GM19397 (cell line): ENCODE measurements at regions not wholly inside any gene's neighbourhood (a gene's known extent, or its start where the extent isn't known, plus 50 kb on each side); places are given as distances from the start of the nearest gene placed in this dataset.
A peak's percentile ranks its signal among the peaks of the same experiment; 100 is the strongest.
"Not testable (repeated sequence)": the region's sequence is repeated elsewhere in the genome, so short reads cannot be mapped to it uniquely, and the experiment has no call there.

Experiments
- ATAC-seq: cut with Tn5 transposase; IDR thresholded peaks from one replicate; pipeline ENCODE4 v1.9.1; 2021; ENCODE audit warnings: mild to moderate bottlenecking, moderate library complexity; ENCODE audit not compliant: unreplicated experiment

DNA sequence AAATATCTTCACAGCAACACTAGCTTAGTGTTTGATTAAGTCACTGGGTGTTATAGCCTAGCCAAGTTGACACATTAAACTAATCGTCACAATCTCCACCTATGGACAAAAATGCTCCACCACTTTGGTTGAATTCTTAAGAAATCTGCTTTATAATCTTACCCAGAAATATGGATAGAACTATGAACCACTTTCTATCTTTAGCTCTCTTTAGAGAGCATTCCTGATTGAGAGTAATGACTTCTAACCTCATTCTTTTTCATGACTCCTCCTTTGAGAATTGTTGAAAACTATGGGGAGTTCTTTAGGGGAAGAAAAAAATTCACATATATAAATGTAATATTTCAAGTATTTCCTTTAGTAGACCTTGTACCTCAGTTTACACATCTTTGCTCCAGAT is 1282.2 kb upstream of the ZEB2 start:
- ATAC-seq = no peak

DNA sequence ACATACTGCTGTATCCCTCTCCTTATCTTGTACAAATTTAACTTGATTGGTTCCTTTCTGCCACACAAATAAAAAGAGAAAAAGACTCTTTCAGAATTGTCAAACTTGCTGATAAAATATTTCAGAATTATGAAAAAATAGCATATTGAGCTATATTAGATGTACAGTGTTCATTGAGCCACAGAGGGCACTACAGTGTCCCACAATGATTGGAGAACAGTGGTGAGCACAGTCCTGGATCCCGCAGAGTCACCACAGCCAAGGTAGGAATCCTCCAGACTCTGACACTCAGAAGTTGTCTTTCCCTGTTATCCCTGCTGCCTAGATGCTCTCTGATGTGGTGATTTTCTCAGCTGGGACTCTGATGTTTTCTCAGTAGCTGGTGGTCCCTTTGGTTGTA is 1281.3 kb upstream of the ZEB2 start:
- no peak for ATAC-seq

DNA sequence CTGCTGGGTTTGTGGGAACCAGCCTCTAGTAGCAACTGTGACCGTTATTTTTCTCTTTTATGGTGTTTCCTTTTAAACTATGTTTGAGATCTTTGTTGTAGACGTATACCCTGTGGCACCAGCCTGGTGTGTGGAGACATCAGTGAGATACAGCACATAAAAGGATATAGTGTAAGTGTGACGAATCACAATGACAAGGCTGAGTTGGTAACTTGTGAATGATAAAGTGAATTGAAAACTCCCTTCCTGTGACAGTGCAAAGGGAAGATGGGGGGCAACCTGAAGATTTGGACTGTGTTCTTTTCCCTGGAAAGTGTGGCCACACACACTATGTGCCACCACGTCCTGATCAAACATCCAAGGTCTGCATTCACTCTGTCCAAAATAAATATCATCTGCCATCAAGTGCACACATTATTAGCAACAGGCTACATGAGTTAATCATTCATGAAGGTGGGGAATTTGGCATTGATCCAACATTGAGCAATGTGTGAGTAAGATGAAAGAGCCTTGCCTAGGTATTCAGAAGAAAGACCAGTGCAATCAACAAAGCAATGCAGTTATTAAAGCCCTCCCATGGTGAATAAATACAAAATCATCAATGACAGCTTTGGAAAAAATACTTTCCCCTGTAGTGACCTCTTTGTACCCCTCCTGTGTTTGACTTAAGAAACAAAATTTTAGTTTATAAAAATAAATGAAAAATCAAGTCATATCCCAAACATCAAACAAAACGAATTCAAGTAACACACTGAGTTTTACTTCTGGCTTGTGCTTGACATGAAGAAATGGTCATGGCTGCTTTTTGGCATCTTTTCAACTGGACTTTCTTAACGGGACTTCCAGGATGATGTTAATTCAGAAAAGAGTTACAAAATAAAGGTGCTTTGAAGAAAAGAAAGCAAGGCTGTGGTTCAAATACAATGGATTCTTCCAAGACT is 1280.5 kb upstream of the ZEB2 start:
- no peak for ATAC-seq

DNA sequence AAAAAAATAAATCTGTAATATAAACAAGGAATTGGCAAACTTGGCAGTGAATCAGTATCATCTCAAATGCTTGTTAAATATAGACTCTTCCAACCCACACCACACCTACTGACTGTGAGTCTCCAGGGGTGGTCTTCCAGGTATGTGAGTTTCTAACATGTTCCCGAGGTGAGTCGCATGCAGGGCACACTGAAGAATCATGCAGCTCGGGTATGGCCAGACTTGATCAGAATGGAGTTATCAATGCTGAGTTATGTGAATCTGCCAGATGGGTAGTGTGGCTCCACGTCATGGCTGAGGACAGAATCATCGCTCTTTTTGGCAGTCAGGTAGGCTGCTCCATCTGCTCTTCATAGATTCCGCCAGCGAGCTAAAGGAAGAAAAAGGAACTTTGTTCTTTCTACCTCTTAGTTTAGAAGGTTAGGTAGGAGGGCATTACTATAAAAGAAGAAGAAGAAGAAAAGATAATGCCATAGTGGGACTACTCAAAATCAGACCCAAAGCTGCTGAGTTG is 1279.7 kb upstream of the ZEB2 start:
- ATAC-seq = no peak

DNA sequence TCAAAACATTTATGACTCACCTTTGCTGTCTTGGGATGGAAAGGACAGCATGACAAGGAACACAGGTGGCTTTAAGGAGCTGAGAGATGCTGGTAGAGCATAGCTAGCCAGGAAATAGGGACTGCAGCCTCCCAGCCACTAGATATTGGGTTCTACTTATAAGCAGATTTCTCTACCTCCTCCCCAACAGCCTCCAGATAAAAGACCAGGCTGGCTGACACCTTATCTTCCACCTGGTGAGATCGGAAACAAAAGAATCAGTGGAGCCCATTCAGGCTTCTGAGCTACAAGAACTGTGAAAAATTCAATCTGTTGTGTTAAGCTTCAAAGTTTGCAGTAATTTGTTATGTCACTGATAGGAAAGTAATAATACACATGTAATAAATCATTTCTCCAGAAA is 1278.5 kb upstream of the ZEB2 start:
- no peak for ATAC-seq

DNA sequence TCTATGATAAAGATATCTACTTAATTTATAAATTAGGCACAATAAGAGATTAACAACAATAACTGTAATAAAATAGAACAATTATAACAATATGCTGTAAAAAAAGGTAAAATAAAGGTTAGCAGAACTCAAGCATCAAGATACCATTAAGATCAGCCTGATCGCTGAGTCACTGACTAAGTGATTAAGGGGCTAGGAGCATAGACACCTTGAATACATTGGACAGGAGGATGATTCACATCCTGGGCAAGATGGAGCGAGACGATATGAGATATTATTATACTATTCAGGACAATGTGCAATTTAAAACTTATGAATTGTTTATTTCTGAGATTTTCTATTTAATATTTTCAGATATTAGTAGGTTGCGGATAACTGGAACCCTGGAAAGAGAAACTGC is 1277.8 kb upstream of the ZEB2 start:
- ATAC-seq = no peak

DNA sequence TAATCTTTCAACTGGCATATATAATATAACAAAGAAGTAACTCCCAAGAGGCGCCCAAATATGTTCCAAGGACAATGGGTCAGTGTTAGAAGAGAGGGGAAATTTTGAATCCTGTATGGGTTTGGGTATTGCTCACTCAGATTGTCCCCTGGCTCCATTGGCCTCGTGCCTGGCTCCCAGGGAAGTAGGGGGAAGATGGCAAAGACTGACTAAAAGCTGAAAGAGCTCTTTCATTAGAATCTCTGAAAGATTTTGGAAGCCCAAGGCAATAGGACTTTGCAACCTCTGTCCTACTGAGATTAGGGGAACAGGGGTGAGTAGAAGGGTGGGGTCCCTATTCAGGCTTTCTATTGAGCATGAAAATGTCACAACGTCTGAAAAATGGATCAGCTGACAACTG is 1272.8 kb upstream of the ZEB2 start:
- ATAC-seq = no peak

DNA sequence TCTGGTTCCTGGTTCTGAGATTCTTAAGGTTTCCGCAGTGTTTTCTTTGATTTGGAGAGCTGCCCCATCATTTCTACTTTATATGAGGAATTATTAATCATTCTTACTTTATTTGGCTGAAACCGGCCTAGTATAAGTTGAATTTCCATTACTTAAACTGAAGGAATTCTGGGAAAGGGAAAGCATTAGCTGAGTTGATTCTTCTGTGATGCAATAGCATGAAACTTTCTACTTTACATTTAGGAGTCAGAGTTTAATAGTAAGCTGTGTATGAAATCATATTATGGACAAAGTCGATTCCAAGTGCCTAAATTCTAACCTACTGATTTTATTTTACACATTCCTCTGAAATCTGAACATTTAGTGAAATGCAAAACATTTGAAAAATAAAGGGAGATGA is 1269.7 kb upstream of the ZEB2 start:
- ATAC-seq = no peak

DNA sequence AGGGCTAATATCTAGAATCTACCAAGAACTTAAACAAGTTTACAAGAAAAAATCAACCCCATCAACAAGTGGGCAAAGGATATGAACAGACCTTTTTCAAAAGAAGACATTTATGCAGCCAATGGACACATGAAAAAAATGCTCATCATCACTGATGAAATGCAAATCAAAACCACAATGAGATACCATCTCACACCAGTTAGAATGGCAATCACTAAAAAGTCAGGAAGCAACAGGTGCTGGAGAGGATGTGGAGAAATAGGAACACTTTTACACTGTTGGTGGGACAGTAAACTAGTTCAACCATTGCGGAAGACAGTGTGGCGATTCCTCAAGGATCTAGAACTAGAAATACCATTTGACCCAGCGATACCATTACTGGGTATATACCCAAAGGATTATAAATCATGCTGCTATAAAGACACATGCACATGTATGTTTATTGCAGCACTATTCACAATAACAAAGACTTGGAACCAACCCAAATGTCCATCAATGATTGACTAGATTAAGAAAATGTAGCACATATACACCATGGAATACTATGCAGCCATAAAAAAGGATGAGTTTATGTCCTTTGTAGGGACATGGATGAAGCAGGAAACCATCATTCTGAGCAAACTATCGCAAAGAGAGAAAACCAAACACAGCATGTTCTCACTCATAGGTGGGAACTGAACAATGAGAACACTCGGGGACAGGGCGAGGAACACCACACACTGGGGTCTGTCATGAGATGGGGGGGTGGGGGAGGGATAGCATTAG is 1267.9 kb upstream of the ZEB2 start:
- ATAC-seq = not testable (repeated sequence)

DNA sequence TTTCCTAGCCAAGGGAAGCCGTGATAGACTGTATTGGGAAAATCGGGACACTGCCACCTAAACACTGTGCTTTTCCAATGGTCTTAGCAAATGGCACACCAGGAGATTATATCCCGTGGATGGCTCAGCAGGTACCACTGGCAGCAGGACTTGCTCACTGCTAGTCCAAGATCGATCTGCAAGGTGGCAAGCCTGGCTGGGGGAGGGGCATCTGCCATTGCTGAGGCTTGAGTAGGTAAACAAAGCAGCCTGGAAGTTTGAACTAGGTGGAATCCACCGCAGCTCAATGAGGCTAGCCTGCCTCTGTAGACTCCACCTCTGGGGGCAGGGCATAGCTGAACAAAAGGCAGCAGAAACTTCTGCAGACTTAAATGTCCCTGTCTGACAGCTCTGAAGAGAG is 1262.7 kb upstream of the ZEB2 start:
- ATAC-seq = not testable (repeated sequence)

DNA sequence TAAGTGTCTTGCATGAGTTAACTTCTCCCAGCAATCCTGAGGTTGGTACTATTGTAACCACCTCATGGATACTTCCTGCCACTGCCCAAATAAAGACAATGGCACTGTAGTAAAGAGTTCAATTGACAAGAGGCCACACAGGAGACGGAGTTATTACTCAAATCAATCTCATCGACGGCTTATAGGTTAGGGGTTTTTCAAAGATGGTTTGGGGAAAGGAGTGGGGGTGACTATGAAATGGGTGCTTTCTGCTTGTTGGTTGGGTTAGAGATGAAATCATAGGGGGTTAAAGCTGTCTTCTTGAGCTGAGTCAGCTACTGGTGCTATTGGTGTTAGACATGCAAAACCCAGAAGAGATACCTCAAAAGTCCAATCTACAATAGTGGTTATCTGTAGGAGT is 1258.0 kb upstream of the ZEB2 start:
- ATAC-seq = no peak

DNA sequence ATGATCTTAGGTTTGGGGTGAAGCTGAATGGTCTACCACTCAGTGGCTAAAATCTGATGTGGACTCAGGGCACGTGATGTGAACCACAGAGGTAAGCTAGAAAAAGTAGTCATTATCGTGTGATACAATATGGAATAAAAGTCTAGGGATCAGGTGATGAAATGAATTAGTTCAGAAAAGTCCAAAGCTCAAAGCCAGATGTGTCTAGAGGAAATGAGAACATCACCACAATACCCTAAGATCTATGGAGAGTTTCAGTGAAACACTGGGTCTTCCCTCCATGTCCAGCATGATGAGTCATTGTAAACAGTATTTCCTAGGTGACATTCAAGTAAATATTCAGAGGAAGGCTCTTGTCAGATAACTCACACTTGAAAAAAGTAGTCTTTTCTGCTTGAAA is 1257.4 kb upstream of the ZEB2 start:
- ATAC-seq = no peak

DNA sequence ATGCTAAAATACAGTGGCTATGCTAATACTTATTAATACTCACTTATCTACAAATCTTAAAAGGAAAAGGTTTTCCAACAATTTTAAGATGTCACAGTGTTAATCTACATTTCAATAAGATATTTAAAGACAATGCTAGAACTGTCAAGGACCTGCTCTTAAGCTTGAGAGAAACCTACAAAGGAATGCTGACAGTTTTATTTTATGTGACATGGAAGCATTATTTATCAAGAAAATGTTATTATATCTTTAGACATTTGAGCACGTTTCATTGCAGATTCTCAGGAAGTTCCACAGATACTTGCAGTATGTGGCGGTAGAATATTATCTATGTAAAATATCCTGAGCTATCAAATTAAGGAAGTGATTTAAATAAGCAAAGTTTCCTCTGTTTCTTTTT is 1255.7 kb upstream of the ZEB2 start:
- ATAC-seq = no peak

DNA sequence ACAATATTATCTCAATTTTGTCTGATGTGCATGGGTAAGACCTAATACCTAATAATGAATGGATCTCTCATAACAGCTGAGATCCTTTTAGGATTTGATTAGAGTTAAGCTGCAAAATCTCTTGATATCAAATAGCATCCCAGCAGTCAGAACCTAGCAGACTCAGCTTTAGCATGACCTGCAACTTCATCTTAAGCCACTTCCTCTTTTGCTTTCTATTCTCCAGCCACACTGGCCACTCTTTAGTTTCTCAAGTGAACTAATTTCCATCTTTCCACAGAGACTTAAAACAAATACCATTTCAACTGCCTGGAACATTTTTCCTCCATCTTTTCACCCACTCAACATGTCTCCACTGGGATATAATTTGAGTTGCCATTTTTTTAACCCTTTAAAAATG is 1251.6 kb upstream of the ZEB2 start:
- ATAC-seq = peak; percentile 98

DNA sequence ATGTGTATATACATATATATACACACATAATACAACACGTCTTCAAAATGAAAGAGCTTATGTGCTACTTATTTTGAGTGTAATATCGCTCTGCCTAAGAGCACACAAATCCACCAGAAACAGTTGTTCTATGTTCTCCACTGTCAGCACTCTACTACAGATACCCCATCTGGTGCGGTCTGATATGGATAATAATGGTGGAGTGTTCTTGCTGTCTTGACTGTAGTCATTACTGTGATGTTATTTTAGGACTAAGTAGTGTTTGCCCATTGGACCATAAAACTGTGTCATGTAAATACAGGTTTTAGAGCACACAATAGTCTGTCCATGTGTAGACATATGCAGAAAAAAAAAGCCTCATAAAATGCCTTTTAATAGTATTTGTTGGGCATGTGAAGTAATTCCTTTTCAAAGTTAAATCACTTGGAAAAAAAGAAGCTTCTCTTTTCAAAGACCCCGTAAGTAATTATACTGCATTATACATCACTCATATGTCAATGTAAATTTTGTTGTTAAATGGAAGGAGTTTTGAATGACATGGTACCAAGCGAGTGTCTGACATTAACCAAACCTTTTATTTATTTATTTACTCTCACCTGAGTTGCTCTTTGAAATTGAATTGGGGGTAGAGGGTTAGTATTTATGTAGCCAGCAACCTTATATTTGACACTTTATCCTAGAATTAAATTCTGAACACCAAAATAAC is 1249.2 kb upstream of the ZEB2 start:
- ATAC-seq = no peak

DNA sequence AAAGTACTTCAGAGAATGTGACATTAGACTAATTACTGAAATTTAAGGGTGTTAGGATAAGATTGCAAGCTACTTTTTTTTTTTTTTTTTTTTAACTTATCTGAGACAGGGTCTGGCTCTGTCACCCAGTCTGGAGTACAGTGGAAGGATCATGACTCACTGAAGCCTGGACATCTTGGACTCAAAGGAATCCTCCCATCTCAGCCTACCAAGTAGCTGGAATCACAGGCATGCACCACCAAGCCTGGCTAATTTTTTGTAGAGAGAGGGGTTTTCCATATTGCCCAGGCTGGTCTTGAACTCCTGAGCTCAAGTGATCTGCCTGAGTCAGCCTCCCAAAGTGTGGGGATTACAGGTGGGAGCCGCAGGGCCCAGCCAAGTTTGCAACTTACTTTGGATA is 1246.0 kb upstream of the ZEB2 start:
- ATAC-seq = no peak

DNA sequence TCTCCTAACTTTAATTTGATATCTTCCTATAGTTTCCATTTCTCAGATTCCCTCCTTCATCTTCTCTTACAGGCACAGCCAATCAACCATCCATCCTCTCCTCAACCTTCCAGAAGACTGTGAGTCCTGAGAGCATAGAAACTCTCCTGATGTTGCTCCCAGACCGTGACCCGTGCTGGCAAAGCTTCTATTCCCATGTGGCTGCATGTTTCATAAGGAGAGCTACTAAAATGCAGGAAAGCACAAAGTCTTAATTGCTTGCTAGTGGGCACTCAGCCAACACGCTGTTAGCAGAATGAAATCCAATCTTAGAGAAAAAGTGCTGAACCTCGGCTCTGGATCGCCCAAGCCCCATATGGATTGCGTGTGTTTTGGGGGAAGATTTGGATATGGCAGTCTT is 1244.7 kb upstream of the ZEB2 start:
- no peak for ATAC-seq

DNA sequence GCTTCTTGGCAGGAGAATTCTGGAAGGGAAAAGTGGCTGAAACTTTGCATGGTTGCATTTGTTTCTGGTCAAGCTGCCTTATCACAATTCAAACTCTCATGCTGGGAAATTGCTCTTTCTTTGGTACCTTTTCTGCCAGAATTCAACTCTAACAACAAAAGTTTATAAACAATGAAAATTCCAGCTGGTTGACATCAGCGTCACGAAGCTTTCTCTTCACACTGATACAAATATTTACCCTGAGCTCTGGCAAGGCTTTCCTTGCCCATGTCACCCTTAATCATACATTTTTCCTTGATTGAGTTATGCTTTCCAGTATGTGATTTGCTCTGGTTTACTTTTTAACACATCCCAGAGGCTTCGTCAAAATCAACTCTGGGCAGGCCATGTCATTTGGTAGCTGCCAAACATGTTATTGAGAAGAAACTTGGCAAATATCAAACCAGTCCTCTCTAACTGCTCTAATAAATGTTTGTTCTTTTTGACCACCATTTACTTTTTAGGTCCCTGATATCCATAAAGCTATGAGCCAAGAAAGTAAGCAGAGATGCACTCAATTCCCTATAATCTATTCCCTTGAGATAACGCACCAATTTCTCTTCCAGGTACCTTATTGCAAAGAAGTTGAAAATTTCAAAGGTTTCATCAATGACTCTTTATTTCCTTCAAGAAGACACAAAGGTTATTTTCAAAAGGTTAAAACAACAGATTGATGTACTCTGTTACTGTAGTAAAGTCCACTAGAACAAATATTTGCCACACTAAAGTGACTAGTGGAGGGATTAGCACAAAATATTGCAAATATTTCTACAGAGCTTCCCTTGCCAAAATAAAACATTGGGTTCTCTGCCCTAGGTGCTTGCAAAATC is 1241.1 kb upstream of the ZEB2 start:
- ATAC-seq = no peak

DNA sequence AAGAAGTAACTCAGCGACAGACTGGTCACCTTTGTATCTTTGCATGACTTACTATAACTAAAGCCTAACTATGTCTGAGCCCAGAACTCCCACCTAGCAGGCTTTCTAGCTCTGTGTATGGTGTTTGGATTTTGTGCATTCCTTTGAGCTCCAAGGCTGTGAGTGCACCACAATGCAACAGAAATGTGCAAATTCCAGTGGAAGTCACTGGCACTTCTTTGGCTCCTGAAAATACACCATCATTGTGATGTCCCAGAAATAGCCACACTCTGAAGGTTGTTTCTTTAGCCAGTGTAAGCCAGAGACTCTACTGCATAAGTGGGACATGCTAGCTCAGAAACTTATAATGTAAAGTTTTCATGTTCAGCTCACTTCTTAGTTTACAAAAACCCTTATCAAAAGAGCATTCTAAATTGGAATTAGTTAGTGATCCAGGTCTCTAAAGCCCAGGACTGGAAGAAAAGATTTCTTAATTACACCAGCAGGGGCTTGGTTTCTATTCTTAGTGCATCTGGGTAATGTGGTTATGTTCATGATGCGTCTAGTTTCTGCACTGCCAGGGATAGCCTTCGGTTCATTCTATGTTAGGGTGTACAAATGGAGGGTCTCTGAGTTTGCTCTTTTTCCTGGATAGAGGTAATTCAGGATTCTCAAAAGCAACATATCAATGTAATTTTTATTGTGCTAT is 1239.5 kb upstream of the ZEB2 start:
- no peak for ATAC-seq
